IMR-90 (cell line): ENCODE measurements at regions not wholly inside any gene's neighbourhood (a gene's known extent, or its start where the extent isn't known, plus 50 kb on each side); places are given as distances from the start of the nearest gene placed in this dataset.

ENCODE experiments used
- ATAC-seq: fragments of 200-7000 bp; cut with Tn5 transposase; 2 replicates; pipeline ENCODE4 v1.9.1; 2020; ENCODE audit warnings: low read depth, mild to moderate bottlenecking, moderate library complexity
- BruUV-seq: library from RNA; stranded (reverse); fragments of 400-500 nt; replicated peaks from 2 replicates; lab custom pipeline; 2021; lab: Mats Ljungman, UMichigan
- CTCF ChIA-PET: fragments of 300-600 bp; formaldehyde crosslinking; extraction: SDS; loops from one replicate; lab custom pipeline; 2021; ENCODE audit warnings: antibody characterized with exemption; lab: Yijun Ruan, JAX
- POLR2A ChIA-PET: fragments of 300-600 bp; sonication (Branson Sonifier 250); formaldehyde crosslinking; loops from one replicate; lab custom pipeline; 2022; ENCODE audit warnings: antibody characterized with exemption; ENCODE audit not compliant: unreplicated experiment; lab: Charles Lee
- DNase-seq: peaks from one replicate; pipeline ENCODE4 v3.0.0; 2013
- H2AFZ ChIP-seq: replicated peaks from 2 replicates; pipeline ENCODE3; 2013; ENCODE audit warnings: low read length, mild to moderate bottlenecking; ENCODE audit not compliant: poor library complexity
- H2AK5ac ChIP-seq: 2 replicates; pipeline ENCODE4 v1.6.1; 2013; ENCODE audit warnings: low read depth, low read length, inconsistent platforms
- H2AK9ac ChIP-seq: replicated peaks from 2 replicates; pipeline ENCODE3; 2013; ENCODE audit warnings: mild to moderate bottlenecking, low read depth, low read length, moderate library complexity; ENCODE audit not compliant: poor library complexity
- H2BK120ac ChIP-seq: 2 replicates; pipeline ENCODE4 v1.6.1; 2013; ENCODE audit warnings: low read depth, low read length, inconsistent platforms
- H2BK15ac ChIP-seq: 3 replicates; pipeline ENCODE4 v1.6.1; 2013; ENCODE audit warnings: low read depth, low read length, inconsistent platforms
- H2BK20ac ChIP-seq: 2 replicates; pipeline ENCODE4 v1.6.1; 2013; ENCODE audit warnings: low read depth, mild to moderate bottlenecking, inconsistent platforms, low read length, moderate library complexity
- H2BK5ac ChIP-seq: 2 replicates; pipeline ENCODE4 v1.6.1; 2013; ENCODE audit warnings: mild to moderate bottlenecking, low read depth, low read length, inconsistent platforms; ENCODE audit not compliant: poor library complexity, severe bottlenecking
- H3K14ac ChIP-seq: replicated peaks from 2 replicates; pipeline ENCODE4 v1.6.1; 2013; ENCODE audit warnings: low read depth, low read length, inconsistent platforms
- H3K18ac ChIP-seq: 2 replicates; pipeline ENCODE4 v1.6.1; 2013; ENCODE audit warnings: low read depth, low read length, control low read depth
- H3K23ac ChIP-seq: 2 replicates; pipeline ENCODE4 v1.6.1; 2013; ENCODE audit warnings: low read depth, low read length, inconsistent platforms
- H3K27ac ChIP-seq: 2 replicates; pipeline ENCODE4 v1.5.1; 2013; ENCODE audit warnings: mild to moderate bottlenecking, control low read depth, low read length; ENCODE audit not compliant: insufficient read depth
- H3K27me3 ChIP-seq: 2 replicates; pipeline ENCODE4 v1.6.1; 2013; ENCODE audit warnings: low read length; ENCODE audit not compliant: control insufficient read depth, insufficient read depth
- H3K36me3 ChIP-seq: 2 replicates; pipeline ENCODE4 v1.6.1; 2013; ENCODE audit warnings: low read length, mixed read lengths; ENCODE audit not compliant: control insufficient read depth, insufficient read depth
- H3K4ac ChIP-seq: 2 replicates; pipeline ENCODE4 v1.6.1; 2013; ENCODE audit warnings: low read depth, low read length, inconsistent platforms
- H3K4me1 ChIP-seq: 2 replicates; pipeline ENCODE4 v1.6.1; 2013; ENCODE audit warnings: low read length, mixed read lengths; ENCODE audit not compliant: control insufficient read depth, insufficient read depth
- H3K4me2 ChIP-seq: 2 replicates; pipeline ENCODE4 v1.6.1; 2013; ENCODE audit warnings: low read depth, mild to moderate bottlenecking, control low read depth, low read length, moderate library complexity
- H3K4me3 ChIP-seq: 2 replicates; pipeline ENCODE4 v1.5.1; 2013; ENCODE audit warnings: low read depth, mild to moderate bottlenecking, control low read depth, low read length, moderate library complexity; ENCODE audit not compliant: insufficient read depth
- H3K56ac ChIP-seq: 2 replicates; pipeline ENCODE4 v1.6.1; 2013; ENCODE audit warnings: low read length, inconsistent platforms; ENCODE audit not compliant: insufficient read depth; ENCODE audit errors: extremely low read depth
- H3K79me1 ChIP-seq, 2 experiments: 2 replicates each; pipeline ENCODE4 v1.6.1; 2013; ENCODE audit warnings: low read length in 2 of 2, inconsistent platforms in 1 of 2, low read depth in 1 of 2
- H3K9ac ChIP-seq: 2 replicates; pipeline ENCODE4 v1.6.1; 2013; ENCODE audit warnings: low read depth, low read length, control low read depth
- H3K9me1 ChIP-seq: 2 replicates; pipeline ENCODE4 v1.6.1; 2013; ENCODE audit warnings: low read length, inconsistent platforms; ENCODE audit not compliant: insufficient read depth
- H3K9me3 ChIP-seq: 2 replicates; pipeline ENCODE4 v1.6.1; 2013; ENCODE audit warnings: low read length; ENCODE audit not compliant: control insufficient read depth, insufficient read depth
- H4K20me1 ChIP-seq: 2 replicates; pipeline ENCODE4 v1.6.1; 2013; ENCODE audit warnings: low read length, inconsistent platforms; ENCODE audit not compliant: insufficient read depth
- H4K5ac ChIP-seq: 2 replicates; pipeline ENCODE4 v1.6.1; 2013; ENCODE audit warnings: mild to moderate bottlenecking, low read depth, low read length, control low read depth
- H4K8ac ChIP-seq, 2 experiments: 2 replicates each; pipeline ENCODE4 v1.6.1; 2013; ENCODE audit warnings: low read depth in 2 of 2, low read length in 2 of 2, control low read depth in 1 of 2, inconsistent platforms in 1 of 2
- H4K91ac ChIP-seq: 2 replicates; pipeline ENCODE4 v1.6.1; 2013; ENCODE audit warnings: low read depth, low read length, inconsistent platforms; ENCODE audit not compliant: insufficient read depth
- BHLHE40 ChIP-seq: fragments of 150-350 bp; IDR thresholded peaks from 2 replicates; pipeline ENCODE4 v1.6.1; 2016; ENCODE audit warnings: mild to moderate bottlenecking, low read depth, low read length
- CEBPB ChIP-seq: IDR thresholded peaks from 2 replicates; pipeline ENCODE4 v1.6.1; 2012; ENCODE audit warnings: low read depth, low read length, improper control_type of control experiment
- CHD1 ChIP-seq: IDR thresholded peaks from 2 replicates; pipeline ENCODE4 v1.6.1; 2012; ENCODE audit warnings: low read depth, low read length, improper control_type of control experiment
- CTCF ChIP-seq: conservative IDR thresholded peaks from 2 replicates; pipeline ENCODE4 v1.5.1; 2012; ENCODE audit warnings: mild to moderate bottlenecking, low read depth, low read length, improper control_type of control experiment
- ELK1 ChIP-seq: fragments of 150-350 bp; IDR thresholded peaks from 2 replicates; pipeline ENCODE4 v1.6.1; 2016; ENCODE audit warnings: low read depth, mild to moderate bottlenecking, low read length, moderate library complexity, borderline replicate concordance
- FOS ChIP-seq: fragments of 150-350 bp; IDR thresholded peaks from 2 replicates; pipeline ENCODE4 v1.6.1; 2016; ENCODE audit warnings: low read depth, low read length
- MAFK ChIP-seq: IDR thresholded peaks from 2 replicates; pipeline ENCODE4 v1.6.1; 2012; ENCODE audit warnings: low read depth, low read length, improper control_type of control experiment
- MAZ ChIP-seq: IDR thresholded peaks from 2 replicates; pipeline ENCODE4 v1.6.1; 2012; ENCODE audit warnings: low read depth, mild to moderate bottlenecking, low read length, improper control_type of control experiment, moderate library complexity, borderline replicate concordance
- MXI1 ChIP-seq: IDR thresholded peaks from 2 replicates; pipeline ENCODE4 v1.6.1; 2012; ENCODE audit warnings: low read depth, mild to moderate bottlenecking, low read length, moderate library complexity, borderline replicate concordance
- NFE2L2 ChIP-seq: fragments of 150-350 bp; IDR thresholded peaks from 2 replicates; pipeline ENCODE4 v1.6.1; 2016; ENCODE audit warnings: low read depth, mild to moderate bottlenecking, low read length
- POLR2A ChIP-seq: IDR thresholded peaks from 2 replicates; pipeline ENCODE4 v1.6.1; 2012; ENCODE audit warnings: mild to moderate bottlenecking, low read depth, low read length
- RAD21 ChIP-seq: IDR thresholded peaks from 2 replicates; pipeline ENCODE4 v1.6.1; 2012; ENCODE audit warnings: low read length, improper control_type of control experiment
- RCOR1 ChIP-seq: IDR thresholded peaks from 2 replicates; pipeline ENCODE4 v1.6.1; 2012; ENCODE audit warnings: mild to moderate bottlenecking, low read length, improper control_type of control experiment; ENCODE audit not compliant: insufficient replicate concordance
- RFX5 ChIP-seq: IDR thresholded peaks from 2 replicates; pipeline ENCODE4 v1.8.0; 2012; ENCODE audit warnings: low read depth, mild to moderate bottlenecking, low read length, moderate library complexity
- SMC3 ChIP-seq: fragments of 150-350 bp; IDR thresholded peaks from 2 replicates; pipeline ENCODE4 v1.6.1; 2016; ENCODE audit warnings: low read depth, mild to moderate bottlenecking, antibody characterized with exemption, low read length, moderate library complexity
- USF2 ChIP-seq: fragments of 150-350 bp; IDR thresholded peaks from 2 replicates; pipeline ENCODE4 v1.6.1; 2017; ENCODE audit warnings: mild to moderate bottlenecking, antibody characterized with exemption, low read length, low read depth
- dilution Hi-C: fragments of 300-500 bp; cut with HindIII; formaldehyde crosslinking; loops from one replicate; pipeline ENCODE4 v1.14.3; 2018; ENCODE audit warnings: low sequenced_read_pairs; ENCODE audit not compliant: unreplicated experiment
- in situ Hi-C: fragments of 300-500 bp; cut with MboI; formaldehyde crosslinking; loops from 3 replicates; pipeline ENCODE4 v1.14.3; 2019; ENCODE audit warnings: low sequenced_read_pairs, inconsistent platforms, mixed read lengths
- intact Hi-C: fragments of 100-400 bp; cut with micrococcal nuclease; formaldehyde crosslinking; loops from 2 replicates; pipeline ENCODE4 v1.10.0; 2022

GRCh38 chr2:188677142-188677541 lies 297.0 kb upstream of the COL3A1 start:
- no peak overlapping the region for H3K4me3 ChIP-seq
- no peaks in the 10 kb centered on the region for H3K9me1 ChIP-seq
- no peaks in the 10 kb centered on the region for H3K27me3 ChIP-seq
- H3K79me1 ChIP-seq = no peaks in the 10 kb centered on the region
- no peak overlapping the region for H3K27ac ChIP-seq
- DNase-seq (peak; percentile 6), ATAC-seq (no peak)
- no peak overlapping the region for H4K5ac ChIP-seq
- no peak overlapping the region for H3K9ac ChIP-seq
- H3K14ac ChIP-seq = no peak overlapping the region
- no peak overlapping the region for H3K23ac ChIP-seq
- ChIA-PET CTCF (no interaction called here), POLR2A (no interaction called here)
- no peak overlapping the region for H2BK20ac ChIP-seq
- no peak overlapping the region for H2BK5ac ChIP-seq
- no peak overlapping the region for H3K18ac ChIP-seq
- no peaks in the 10 kb centered on the region for H4K20me1 ChIP-seq
- no peak overlapping the region for H4K8ac ChIP-seq
- no peak overlapping the region for H2BK120ac ChIP-seq
- in situ Hi-C loops = no loop called here
- H2BK15ac ChIP-seq = no peak overlapping the region
- TF ChIP-seq SMC3 = no peak
- no peak for TF ChIP-seq RFX5
- TF ChIP-seq POLR2A = no peak
- TF ChIP-seq BHLHE40 = no peak
- TF ChIP-seq ELK1 = no peak
- TF ChIP-seq CHD1 = no peak
- no peak for TF ChIP-seq CEBPB
- no peak for TF ChIP-seq MAZ
- TF ChIP-seq USF2 = no peak
- no peak for TF ChIP-seq CTCF
- no peak for TF ChIP-seq RCOR1
- no peak for TF ChIP-seq NFE2L2
- TF ChIP-seq MXI1 = no peak
- TF ChIP-seq RAD21 = no peak
- TF ChIP-seq MAFK = no peak
- TF ChIP-seq FOS = no peak
- H3K4me2 ChIP-seq = no peak overlapping the region
- dilution Hi-C loops = no loop called here
- H3K36me3 ChIP-seq = no peaks in the 10 kb centered on the region
- no peak overlapping the region for H2AFZ ChIP-seq
- no peaks in the 10 kb centered on the region for H3K9me3 ChIP-seq
- no peak overlapping the region for H3K4ac ChIP-seq
- H2AK9ac ChIP-seq = no peak overlapping the region
- no peak overlapping the region for H2AK5ac ChIP-seq
- no peak overlapping the region for H3K56ac ChIP-seq
- BruUV-seq = no TSS peak
- H3K4me1 ChIP-seq = no peaks in the 10 kb centered on the region
- intact Hi-C loops = no loop called here
- H4K91ac ChIP-seq = no peak overlapping the region
